ENCODE measurements at regions not wholly inside any gene's neighbourhood (a gene's known extent, or its start where the extent isn't known, plus 50 kb on each side); places are given as distances from the start of the nearest gene placed in this dataset.

DNA sequence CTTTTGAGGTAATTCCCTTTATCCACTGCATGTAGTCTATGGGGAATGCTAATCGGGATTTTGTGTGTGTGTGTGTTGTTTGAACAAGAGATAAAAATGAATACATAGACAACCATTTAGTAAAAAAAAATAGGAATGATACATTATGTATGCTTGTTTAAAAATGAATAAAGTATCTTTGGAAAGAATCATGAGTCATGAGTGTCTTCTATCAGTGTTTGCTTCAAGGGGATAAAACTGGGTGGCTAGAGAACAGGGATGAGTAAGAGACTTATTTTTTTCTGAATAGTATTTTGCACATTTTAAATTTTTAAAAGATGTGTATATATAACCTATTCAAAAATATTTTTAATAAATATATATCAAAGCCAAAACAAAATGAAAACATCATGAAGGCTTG lies 839.4 kb upstream of the ADGRL4 start:
- Histone ChIP-seq H3K27me3 (ENCODE audit: control insufficient read depth, insufficient read depth, low read length) (no peaks in the 10 kb centered on the region), H3K36me3 (ENCODE audit: control insufficient read depth, insufficient read depth, low read length) (no peaks in the 10 kb centered on the region), H3K9me3 (ENCODE audit: control insufficient read depth, insufficient read depth, low read length) (no peaks in the 10 kb centered on the region), H3K4me1 (ENCODE audit: control insufficient read depth, insufficient read depth, low read length) (no peaks in the 10 kb centered on the region), H3K9ac (ENCODE audit: low read depth, low read length) (no peak overlapping the region), H3K4me3 (ENCODE audit: low read depth, low read length) (no peak overlapping the region)

DNA sequence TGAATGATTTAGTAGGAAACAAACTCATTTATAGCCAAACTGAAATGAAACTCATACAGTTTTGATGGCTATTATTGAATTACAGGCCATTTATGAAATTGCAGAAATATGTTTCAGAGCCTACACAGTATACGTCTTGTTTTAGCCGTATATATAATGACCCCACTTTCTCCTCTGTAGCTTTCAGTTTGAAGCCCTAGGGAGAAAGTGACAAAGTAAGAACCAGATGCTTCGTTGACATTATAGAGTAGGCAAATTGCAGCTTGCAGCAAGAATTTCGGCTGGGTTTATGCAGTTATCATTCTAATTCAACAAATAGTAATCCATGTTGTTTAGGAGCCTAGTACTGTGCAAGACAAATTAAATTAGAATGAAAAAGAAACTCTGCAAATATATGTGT lies 836.3 kb upstream of the ADGRL4 start:
- Histone ChIP-seq H3K9me3 (ENCODE audit: control insufficient read depth, insufficient read depth, low read length) (no peaks in the 10 kb centered on the region), H3K27me3 (ENCODE audit: control insufficient read depth, insufficient read depth, low read length) (no peaks in the 10 kb centered on the region), H3K36me3 (ENCODE audit: control insufficient read depth, insufficient read depth, low read length) (no peaks in the 10 kb centered on the region), H3K4me1 (ENCODE audit: control insufficient read depth, insufficient read depth, low read length) (no peaks in the 10 kb centered on the region), H3K4me3 (ENCODE audit: low read depth, low read length) (no peak overlapping the region), H3K9ac (ENCODE audit: low read depth, low read length) (no peak overlapping the region)

DNA sequence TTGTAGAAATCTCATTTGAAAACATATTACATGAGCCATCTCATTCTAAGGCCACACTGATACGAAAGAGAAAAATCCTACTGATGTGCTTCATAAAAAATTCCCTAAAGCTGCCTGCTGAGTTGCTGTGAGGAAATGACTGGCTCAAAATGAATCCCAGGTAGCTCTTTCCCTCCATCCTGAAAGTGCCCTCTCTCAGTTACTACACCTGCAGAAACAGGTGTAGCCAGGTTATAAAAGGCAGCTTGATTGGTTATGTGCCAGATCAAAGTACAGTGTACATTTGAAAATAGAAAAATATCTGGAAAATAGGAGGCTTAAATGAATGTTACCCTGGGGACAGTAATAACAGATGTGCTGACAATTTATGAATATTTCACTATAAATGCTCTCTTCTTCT lies 833.4 kb upstream of the ADGRL4 start:
- Histone ChIP-seq H3K9me3 (ENCODE audit: control insufficient read depth, insufficient read depth, low read length) (no peaks in the 10 kb centered on the region), H3K27me3 (ENCODE audit: control insufficient read depth, insufficient read depth, low read length) (no peaks in the 10 kb centered on the region), H3K36me3 (ENCODE audit: control insufficient read depth, insufficient read depth, low read length) (no peaks in the 10 kb centered on the region), H3K9ac (ENCODE audit: low read depth, low read length) (no peak overlapping the region), H3K4me1 (ENCODE audit: control insufficient read depth, insufficient read depth, low read length) (no peaks in the 10 kb centered on the region), H3K4me3 (ENCODE audit: low read depth, low read length) (no peak overlapping the region)

GRCh38 chr1:79827446-79827845 lies 820.9 kb upstream of the ADGRL4 start:
- H3K36me3 ChIP-seq (ENCODE audit: control insufficient read depth, insufficient read depth, low read length): no peaks in the 10 kb centered on the region
- no peaks in the 10 kb centered on the region for H3K4me1 ChIP-seq (ENCODE audit: control insufficient read depth, insufficient read depth, low read length)
- H3K9me3 ChIP-seq (ENCODE audit: control insufficient read depth, insufficient read depth, low read length): no peaks in the 10 kb centered on the region
- H3K9ac ChIP-seq (ENCODE audit: low read depth, low read length): no peak overlapping the region
- H3K4me3 ChIP-seq (ENCODE audit: low read depth, low read length): no peak overlapping the region
- H3K27me3 ChIP-seq (ENCODE audit: control insufficient read depth, insufficient read depth, low read length): no peaks in the 10 kb centered on the region

DNA sequence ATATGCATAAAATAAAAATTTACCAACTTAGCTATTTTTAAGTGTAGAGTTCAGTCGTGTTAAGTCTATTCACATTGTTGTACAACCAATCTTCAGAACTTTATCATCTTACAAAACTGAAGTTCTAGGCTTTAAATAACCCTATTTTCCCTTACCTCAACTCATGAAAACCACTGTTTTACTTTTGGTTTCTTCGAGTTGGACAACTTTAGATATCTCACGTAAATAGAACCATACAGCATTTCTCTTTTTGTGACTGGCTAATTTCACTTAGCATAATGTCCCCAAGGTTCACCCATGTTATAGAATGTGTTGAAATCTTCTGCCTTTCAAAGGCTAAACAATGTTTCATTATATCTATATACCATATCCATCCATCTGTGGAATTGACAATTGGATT lies 819.0 kb upstream of the ADGRL4 start:
- H3K9ac ChIP-seq (ENCODE audit: low read depth, low read length): no peak overlapping the region
- no peaks in the 10 kb centered on the region for H3K9me3 ChIP-seq (ENCODE audit: control insufficient read depth, insufficient read depth, low read length)
- H3K27me3 ChIP-seq (ENCODE audit: control insufficient read depth, insufficient read depth, low read length): no peaks in the 10 kb centered on the region
- H3K4me1 ChIP-seq (ENCODE audit: control insufficient read depth, insufficient read depth, low read length): no peaks in the 10 kb centered on the region
- no peak overlapping the region for H3K4me3 ChIP-seq (ENCODE audit: low read depth, low read length)
- no peaks in the 10 kb centered on the region for H3K36me3 ChIP-seq (ENCODE audit: control insufficient read depth, insufficient read depth, low read length)

- Histone ChIP-seq H3K36me3 (ENCODE audit: control insufficient read depth, insufficient read depth, low read length) (no peaks in the 10 kb centered on the region), H3K4me3 (ENCODE audit: low read depth, low read length) (no peak overlapping the region), H3K9ac (ENCODE audit: low read depth, low read length) (no peak overlapping the region), H3K4me1 (ENCODE audit: control insufficient read depth, insufficient read depth, low read length) (no peaks in the 10 kb centered on the region), H3K9me3 (ENCODE audit: control insufficient read depth, insufficient read depth, low read length) (no peaks in the 10 kb centered on the region), H3K27me3 (ENCODE audit: control insufficient read depth, insufficient read depth, low read length) (no peaks in the 10 kb centered on the region)
These were observed 815.5 kb upstream of the ADGRL4 start for GRCh38 chr1:79822053-79822452.

DNA sequence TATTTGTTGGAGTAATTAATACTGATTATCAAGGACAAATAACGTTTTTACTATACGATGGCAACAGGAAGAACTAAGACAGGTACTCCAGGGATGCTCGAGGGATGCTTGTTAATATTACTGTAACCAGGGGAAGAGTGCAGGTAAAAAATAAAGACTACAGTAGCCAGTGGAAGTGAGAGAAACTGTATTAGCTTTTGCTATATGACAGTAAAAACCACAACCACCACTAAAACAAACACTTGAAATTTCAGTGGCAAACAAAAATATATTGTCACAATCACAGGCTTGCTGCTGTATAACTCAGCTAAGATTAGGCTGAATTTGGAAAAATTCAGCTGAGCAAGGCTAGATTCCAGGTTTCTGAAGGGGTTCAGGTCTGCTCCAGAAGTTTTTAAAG lies 812.6 kb upstream of the ADGRL4 start:
- Histone ChIP-seq H3K9ac (ENCODE audit: low read depth, low read length) (no peak overlapping the region), H3K27me3 (ENCODE audit: control insufficient read depth, insufficient read depth, low read length) (no peaks in the 10 kb centered on the region), H3K4me1 (ENCODE audit: control insufficient read depth, insufficient read depth, low read length) (no peaks in the 10 kb centered on the region), H3K4me3 (ENCODE audit: low read depth, low read length) (no peak overlapping the region), H3K36me3 (ENCODE audit: control insufficient read depth, insufficient read depth, low read length) (no peaks in the 10 kb centered on the region), H3K9me3 (ENCODE audit: control insufficient read depth, insufficient read depth, low read length) (no peaks in the 10 kb centered on the region)

- H3K27me3 ChIP-seq (ENCODE audit: control insufficient read depth, insufficient read depth, low read length): no peaks in the 10 kb centered on the region
- H3K9ac ChIP-seq (ENCODE audit: low read depth, low read length): no peak overlapping the region
- no peaks in the 10 kb centered on the region for H3K36me3 ChIP-seq (ENCODE audit: control insufficient read depth, insufficient read depth, low read length)
- H3K9me3 ChIP-seq (ENCODE audit: control insufficient read depth, insufficient read depth, low read length): no peaks in the 10 kb centered on the region
- H3K4me3 ChIP-seq (ENCODE audit: low read depth, low read length): no peak overlapping the region
- H3K4me1 ChIP-seq (ENCODE audit: control insufficient read depth, insufficient read depth, low read length): no peaks in the 10 kb centered on the region
These were observed 810.6 kb upstream of the ADGRL4 start for GRCh38 chr1:79817031-79817560.

GRCh38 chr1:79815115-79815514 lies 808.6 kb upstream of the ADGRL4 start:
- H3K4me1 ChIP-seq (ENCODE audit: control insufficient read depth, insufficient read depth, low read length): no peaks in the 10 kb centered on the region
- no peak overlapping the region for H3K4me3 ChIP-seq (ENCODE audit: low read depth, low read length)
- no peaks in the 10 kb centered on the region for H3K9me3 ChIP-seq (ENCODE audit: control insufficient read depth, insufficient read depth, low read length)

GRCh38 chr1:79811173-79811572 lies 804.6 kb upstream of the ADGRL4 start:
- Histone ChIP-seq H3K9ac (ENCODE audit: low read depth, low read length) (no peak overlapping the region), H3K27me3 (ENCODE audit: control insufficient read depth, insufficient read depth, low read length) (no peaks in the 10 kb centered on the region), H3K4me1 (ENCODE audit: control insufficient read depth, insufficient read depth, low read length) (no peaks in the 10 kb centered on the region), H3K36me3 (ENCODE audit: control insufficient read depth, insufficient read depth, low read length) (no peaks in the 10 kb centered on the region), H3K9me3 (ENCODE audit: control insufficient read depth, insufficient read depth, low read length) (no peaks in the 10 kb centered on the region), H3K4me3 (ENCODE audit: low read depth, low read length) (no peak overlapping the region)

More at GRCh38 chr1:79815115-79815514, 808.6 kb upstream of the ADGRL4 start:
- Histone ChIP-seq H3K9ac (ENCODE audit: low read depth, low read length) (no peak overlapping the region), H3K36me3 (ENCODE audit: control insufficient read depth, insufficient read depth, low read length) (no peaks in the 10 kb centered on the region), H3K27me3 (ENCODE audit: control insufficient read depth, insufficient read depth, low read length) (no peaks in the 10 kb centered on the region)

- no peaks in the 10 kb centered on the region for H3K4me1 ChIP-seq (ENCODE audit: control insufficient read depth, insufficient read depth, low read length)
- no peak overlapping the region for H3K9ac ChIP-seq (ENCODE audit: low read depth, low read length)
- H3K4me3 ChIP-seq (ENCODE audit: low read depth, low read length): no peak overlapping the region
- H3K36me3 ChIP-seq (ENCODE audit: control insufficient read depth, insufficient read depth, low read length): no peaks in the 10 kb centered on the region
- H3K27me3 ChIP-seq (ENCODE audit: control insufficient read depth, insufficient read depth, low read length): no peaks in the 10 kb centered on the region
- no peaks in the 10 kb centered on the region for H3K9me3 ChIP-seq (ENCODE audit: control insufficient read depth, insufficient read depth, low read length)
These were observed 802.4 kb upstream of the ADGRL4 start for GRCh38 chr1:79808816-79809475.

DNA sequence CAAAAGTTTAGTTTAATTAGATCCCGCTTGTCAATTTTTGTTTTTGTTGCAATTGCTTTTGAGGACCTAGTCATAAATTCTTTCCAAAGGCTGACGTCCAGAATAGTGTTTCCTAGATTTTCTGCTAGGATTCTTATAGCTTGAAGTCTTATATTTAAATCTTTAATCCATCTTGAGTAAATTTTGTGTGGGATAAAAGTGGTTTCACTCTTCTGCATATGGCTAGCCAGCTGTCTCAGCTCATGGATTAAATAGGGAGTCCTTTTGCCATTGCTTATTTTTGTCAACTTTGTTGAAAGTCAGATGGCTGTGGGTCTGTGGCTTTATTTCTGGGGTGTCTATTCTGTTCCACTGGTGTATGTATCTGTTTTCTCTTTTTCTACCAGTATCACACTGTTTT lies 801.3 kb upstream of the ADGRL4 start:
- no peak overlapping the region for H3K9ac ChIP-seq (ENCODE audit: low read depth, low read length)
- no peak overlapping the region for H3K4me3 ChIP-seq (ENCODE audit: low read depth, low read length)
- H3K4me1 ChIP-seq (ENCODE audit: control insufficient read depth, insufficient read depth, low read length): no peaks in the 10 kb centered on the region
- H3K36me3 ChIP-seq (ENCODE audit: control insufficient read depth, insufficient read depth, low read length): no peaks in the 10 kb centered on the region
- H3K27me3 ChIP-seq (ENCODE audit: control insufficient read depth, insufficient read depth, low read length): no peaks in the 10 kb centered on the region
- H3K9me3 ChIP-seq (ENCODE audit: control insufficient read depth, insufficient read depth, low read length): no peaks in the 10 kb centered on the region

Data from iPS-15b (cell line).